ENCODE measurements at regions not wholly inside any gene's neighbourhood (a gene's known extent, or its start where the extent isn't known, plus 50 kb on each side); places are given as distances from the start of the nearest gene placed in this dataset.

GRCh38 chrX:4710618-4711433 is 997.4 kb upstream of the PRKX start:
- whole genome bisulfite sequencing, 2 donors, result 56 to 59% methylated on average over 10 of the region's 10 CpGs
- no peak overlapping the region for H3K4me3 ChIP-seq
- no peaks in the 10 kb centered on the region for H3K4me1 ChIP-seq
- no peak for DNase-seq
- TF ChIP-seq POLR2A (IDR thresholded peaks at IDR 0.05) (no peak), CTCF (IDR thresholded peaks at IDR 0.05) (no peak), EP300 (IDR thresholded peaks at IDR 0.05) (no peak), POLR2AphosphoS5 (IDR thresholded peaks at IDR 0.05) (no peak)
- intact Hi-C loops (cut with DNase I), result no loop called here
- no peak overlapping the region for H3K27ac ChIP-seq
- no peaks in the 10 kb centered on the region for H3K27me3 ChIP-seq
- H3K9me3 ChIP-seq, result no peaks in the 10 kb centered on the region
- H3K36me3 ChIP-seq, result no peaks in the 10 kb centered on the region

GRCh38 chrX:4708970-4709760 is 995.7 kb upstream of the PRKX start:
- DNase-seq, result no peak
- Histone ChIP-seq H3K4me1 (no peaks in the 10 kb centered on the region), H3K27ac (no peak overlapping the region), H3K36me3 (no peaks in the 10 kb centered on the region), H3K9me3 (no peaks in the 10 kb centered on the region), H3K4me3 (no peak overlapping the region), H3K27me3 (no peaks in the 10 kb centered on the region)
- no peak for TF ChIP-seq POLR2A (IDR thresholded peaks at IDR 0.05)
- WGBS, 2 donors, result 28 to 48% methylated on average over 4 of the region's 4 CpGs
- intact Hi-C loops (cut with DNase I), result no loop called here

- intact Hi-C loops (cut with DNase I), result no loop called here
- Histone ChIP-seq H3K27ac (no peak overlapping the region), H3K9me3 (no peaks in the 10 kb centered on the region), H3K36me3 (no peaks in the 10 kb centered on the region), H3K4me3 (no peak overlapping the region), H3K4me1 (no peaks in the 10 kb centered on the region), H3K27me3 (no peaks in the 10 kb centered on the region)
- TF ChIP-seq EP300 (IDR thresholded peaks at IDR 0.05) (no peak), POLR2A (IDR thresholded peaks at IDR 0.05) (no peak), POLR2AphosphoS5 (IDR thresholded peaks at IDR 0.05) (no peak)
- WGBS, 2 donors, result 90 to 95% methylated on average over 7 of the region's 7 CpGs
- DNase-seq, result no peak
Measured at GRCh38 chrX:4706961-4707360, 993.5 kb upstream of the PRKX start.

- H3K4me1 ChIP-seq, result no peaks in the 10 kb centered on the region
- H3K4me3 ChIP-seq, result no peak overlapping the region
- 94 to 97% methylated on average over 2 of the region's 2 CpGs for WGBS, 2 donors
- no peaks in the 10 kb centered on the region for H3K27me3 ChIP-seq
- DNase-seq, result no peak
- no peak overlapping the region for H3K27ac ChIP-seq
- intact Hi-C loops (cut with DNase I), result no loop called here
- no peaks in the 10 kb centered on the region for H3K9me3 ChIP-seq
- H3K36me3 ChIP-seq, result no peaks in the 10 kb centered on the region
- TF ChIP-seq POLR2A (IDR thresholded peaks at IDR 0.05) (no peak), EP300 (IDR thresholded peaks at IDR 0.05) (no peak), CTCF (IDR thresholded peaks at IDR 0.05) (no peak), POLR2AphosphoS5 (IDR thresholded peaks at IDR 0.05) (no peak)
Measured at GRCh38 chrX:4690521-4690920, 977.1 kb upstream of the PRKX start.

- intact Hi-C loops (cut with DNase I), result no loop called here
- Histone ChIP-seq H3K27ac (no peak overlapping the region), H3K4me1 (no peaks in the 10 kb centered on the region), H3K27me3 (no peaks in the 10 kb centered on the region), H3K9me3 (no peaks in the 10 kb centered on the region), H3K36me3 (no peaks in the 10 kb centered on the region), H3K4me3 (no peak overlapping the region)
- TF ChIP-seq POLR2AphosphoS5 (IDR thresholded peaks at IDR 0.05) (no peak), CTCF (IDR thresholded peaks at IDR 0.05) (no peak), EP300 (IDR thresholded peaks at IDR 0.05) (no peak), POLR2A (IDR thresholded peaks at IDR 0.05) (no peak)
- DNase-seq, result no peak
- 57 to 73% methylated on average over 6 of the region's 6 CpGs for WGBS, 2 donors
Measured at GRCh38 chrX:4682636-4683035, 969.2 kb upstream of the PRKX start.

Data from sigmoid colon (tissue), 6 donors.